ENCODE measurements at regions not wholly inside any gene's neighbourhood (a gene's known extent, or its start where the extent isn't known, plus 50 kb on each side); places are given as distances from the start of the nearest gene placed in this dataset.

DNA sequence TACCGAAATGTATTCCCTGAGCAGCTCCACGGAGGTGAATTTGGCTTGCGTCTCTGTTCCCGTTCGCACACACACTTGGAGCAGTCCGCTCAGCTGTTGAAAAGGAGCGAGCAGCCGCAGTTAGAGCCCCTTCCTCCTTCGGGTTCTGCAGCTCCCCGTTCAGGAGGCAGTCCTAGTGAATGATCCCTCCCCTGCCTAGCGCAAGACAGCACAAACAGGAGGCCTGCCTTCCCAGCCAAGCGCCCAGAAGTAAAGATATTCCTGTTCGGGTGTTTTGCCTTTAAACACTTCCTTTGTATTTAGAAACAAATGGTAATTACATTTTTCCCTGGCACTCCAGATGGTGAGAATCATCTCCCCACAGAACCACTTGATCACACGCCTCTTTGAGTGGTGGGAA, 64.7 kb downstream of the ABCC12 start:
- TF ChIP-seq, protein P1, sequence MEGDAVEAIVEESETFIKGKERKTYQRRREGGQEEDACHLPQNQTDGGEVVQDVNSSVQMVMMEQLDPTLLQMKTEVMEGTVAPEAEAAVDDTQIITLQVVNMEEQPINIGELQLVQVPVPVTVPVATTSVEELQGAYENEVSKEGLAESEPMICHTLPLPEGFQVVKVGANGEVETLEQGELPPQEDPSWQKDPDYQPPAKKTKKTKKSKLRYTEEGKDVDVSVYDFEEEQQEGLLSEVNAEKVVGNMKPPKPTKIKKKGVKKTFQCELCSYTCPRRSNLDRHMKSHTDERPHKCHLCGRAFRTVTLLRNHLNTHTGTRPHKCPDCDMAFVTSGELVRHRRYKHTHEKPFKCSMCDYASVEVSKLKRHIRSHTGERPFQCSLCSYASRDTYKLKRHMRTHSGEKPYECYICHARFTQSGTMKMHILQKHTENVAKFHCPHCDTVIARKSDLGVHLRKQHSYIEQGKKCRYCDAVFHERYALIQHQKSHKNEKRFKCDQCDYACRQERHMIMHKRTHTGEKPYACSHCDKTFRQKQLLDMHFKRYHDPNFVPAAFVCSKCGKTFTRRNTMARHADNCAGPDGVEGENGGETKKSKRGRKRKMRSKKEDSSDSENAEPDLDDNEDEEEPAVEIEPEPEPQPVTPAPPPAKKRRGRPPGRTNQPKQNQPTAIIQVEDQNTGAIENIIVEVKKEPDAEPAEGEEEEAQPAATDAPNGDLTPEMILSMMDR (conservative IDR thresholded peaks at IDR 0.05; ENCODE audit: low read length) = no peak
- no peak for TF ChIP-seq EZH2phosphoT487 (IDR thresholded peaks at IDR 0.05; ENCODE audit: borderline replicate concordance, low read depth, low read length)

All from OCI-LY7 (cell line).